Activated CD4-positive, alpha-beta T cell treated with anti-CD3 and anti-CD28 coated beads for 36 hours (primary cell): ENCODE measurements at regions not wholly inside any gene's neighbourhood (a gene's known extent, or its start where the extent isn't known, plus 50 kb on each side); places are given as distances from the start of the nearest gene placed in this dataset.

ENCODE experiments used
- ATAC-seq: fragments of 200-7000 bp; cut with Tn5 transposase; one replicate; pipeline ENCODE4 v1.10.0; 2021; ENCODE audit warnings: mild to moderate bottlenecking, moderate library complexity
- CTCF ChIA-PET: fragments of 350-600 bp; sonication (Branson Sonifier 250); formaldehyde crosslinking; loops from one replicate; lab custom pipeline; 2021; ENCODE audit warnings: antibody characterized with exemption; lab: Charles Lee
- POLR2A ChIA-PET: fragments of 350-600 bp; sonication (Branson Sonifier 250); formaldehyde crosslinking; loops from one replicate; lab custom pipeline; 2021; ENCODE audit warnings: antibody characterized with exemption, inconsistent platforms; lab: Charles Lee
- DNase-seq: peaks from one replicate; pipeline ENCODE4 v3.0.0-alpha.2; 2020
- H3K27ac Mint-ChIP-seq: one replicate; pipeline ENCODE4 v1.8.0; 2021; ENCODE audit warnings: mixed read lengths
- H3K27me3 Mint-ChIP-seq: one replicate; pipeline ENCODE4 v1.8.0; 2021; ENCODE audit warnings: mixed read lengths
- H3K36me3 Mint-ChIP-seq: one replicate; pipeline ENCODE4 v1.8.0; 2021; ENCODE audit warnings: low read depth, mixed read lengths
- H3K4me1 Mint-ChIP-seq: one replicate; pipeline ENCODE4 v1.8.0; 2021; ENCODE audit warnings: mixed read lengths
- H3K4me3 Mint-ChIP-seq: one replicate; pipeline ENCODE4 v1.8.0; 2021; ENCODE audit warnings: mild to moderate bottlenecking, moderate library complexity, mixed read lengths
- H3K9me3 Mint-ChIP-seq: one replicate; pipeline ENCODE4 v1.8.0; 2021; ENCODE audit warnings: low read depth, mixed read lengths
- intact Hi-C, 2 experiments: fragments of 100-400 bp; cut with DNase I in 1 of 2; cut with micrococcal nuclease in 1 of 2; formaldehyde crosslinking; loops; one replicate each; pipeline versions ENCODE4 v1.14.2 to v1.15.1; 2022 to 2024; cut with DNase I, micrococcal nuclease

DNA sequence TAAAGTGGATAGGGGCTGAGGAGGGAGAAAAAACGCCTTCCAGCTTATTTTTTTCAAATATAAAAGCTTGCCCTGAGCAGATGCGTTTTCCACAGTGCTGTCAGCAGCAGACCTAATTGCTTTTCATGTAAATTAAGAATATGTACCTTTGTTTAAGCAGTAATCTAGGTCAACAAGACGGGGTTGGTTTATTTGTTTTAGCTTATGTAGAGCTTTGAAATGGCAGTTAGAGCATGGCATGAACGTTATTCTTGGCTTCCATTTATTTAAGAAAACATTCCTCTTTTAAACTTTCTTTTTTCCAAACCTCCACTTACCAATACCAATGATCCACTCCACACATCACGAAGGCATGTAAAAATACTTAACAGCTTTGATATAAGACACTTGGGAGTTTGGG is 220.3 kb upstream of the TENM3 start:
- no peaks in the 10 kb centered on the region for H3K27me3 Mint-ChIP-seq
- H3K9me3 Mint-ChIP-seq, result peaks cover 12% of the 10 kb centered on the region
- no peak for ATAC-seq
- intact Hi-C loops, result no loop called here
- H3K36me3 Mint-ChIP-seq, result no peaks in the 10 kb centered on the region
- no peak overlapping the region for H3K4me3 Mint-ChIP-seq
- H3K4me1 Mint-ChIP-seq, result no peaks in the 10 kb centered on the region
- POLR2A ChIA-PET, result interaction anchor here (0.6 kb wide), 1 partner anchor 51 kb away, joined by 3 read pairs; no protein-coding TSS in a partner anchor
- no peak overlapping the region for H3K27ac Mint-ChIP-seq
- DNase-seq, result no peak
- CTCF ChIA-PET, result interaction anchor here (0.7 kb wide), 1 partner anchor 728 kb away, joined by 3 read pairs; no protein-coding TSS in a partner anchor

DNA sequence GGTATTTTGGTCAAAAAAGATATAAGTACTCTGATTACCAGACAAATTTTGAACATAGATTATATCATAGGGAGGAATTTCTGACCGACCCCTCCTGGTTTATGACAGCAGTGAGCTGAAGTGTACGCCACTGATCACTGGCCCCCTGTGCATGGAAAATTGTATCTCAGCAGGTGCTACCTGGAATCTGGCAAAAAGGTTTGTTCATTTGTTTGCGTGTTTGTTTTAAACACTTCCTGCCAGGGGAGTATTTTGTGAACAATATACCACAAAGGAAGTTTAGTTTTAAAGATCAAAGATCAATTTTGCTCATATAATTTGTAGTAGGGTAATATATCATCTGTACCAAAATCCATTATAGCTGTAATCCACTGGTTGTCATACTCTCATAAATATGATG is 219.7 kb upstream of the TENM3 start:
- no peak overlapping the region for H3K27ac Mint-ChIP-seq
- intact Hi-C loops, result no loop called here
- no peaks in the 10 kb centered on the region for H3K4me1 Mint-ChIP-seq
- H3K9me3 Mint-ChIP-seq, result peaks cover 12% of the 10 kb centered on the region
- DNase-seq (no peak), ATAC-seq (no peak)
- H3K27me3 Mint-ChIP-seq, result no peaks in the 10 kb centered on the region
- no peaks in the 10 kb centered on the region for H3K36me3 Mint-ChIP-seq
- H3K4me3 Mint-ChIP-seq, result no peak overlapping the region
- ChIA-PET POLR2A (no interaction called here), CTCF (interaction anchor here (0.7 kb wide), 1 partner anchor 728 kb away, joined by 3 read pairs; no protein-coding TSS in a partner anchor)

DNA sequence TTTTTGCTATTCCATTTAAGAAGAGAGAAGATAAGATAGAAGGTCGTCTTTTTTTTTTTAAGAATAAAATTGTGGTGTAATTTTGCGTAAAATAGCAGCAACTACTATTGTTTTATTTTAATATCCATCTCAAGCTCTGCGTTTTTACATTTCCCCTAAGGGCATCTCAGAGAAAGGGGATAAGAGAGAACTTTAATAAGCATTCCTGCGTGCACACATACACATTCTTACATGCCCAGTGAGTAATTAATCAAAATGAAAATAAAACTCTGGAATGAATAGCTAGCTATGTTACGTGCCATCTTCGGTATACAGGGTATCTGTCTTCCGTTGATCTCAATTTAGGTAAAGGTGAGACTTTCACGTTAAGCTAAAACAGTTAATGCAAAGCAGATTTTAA is 200.3 kb upstream of the TENM3 start:
- DNase-seq (no peak), ATAC-seq (no peak)
- H3K27me3 Mint-ChIP-seq, result peaks cover 2% of the 10 kb centered on the region
- CTCF ChIA-PET, result no interaction called here
- POLR2A ChIA-PET, result no interaction called here
- no peaks in the 10 kb centered on the region for H3K36me3 Mint-ChIP-seq
- H3K4me3 Mint-ChIP-seq, result no peak overlapping the region
- peaks cover 9% of the 10 kb centered on the region for H3K9me3 Mint-ChIP-seq
- no peak overlapping the region for H3K27ac Mint-ChIP-seq
- no peaks in the 10 kb centered on the region for H3K4me1 Mint-ChIP-seq
- intact Hi-C loops, result no loop called here

DNA sequence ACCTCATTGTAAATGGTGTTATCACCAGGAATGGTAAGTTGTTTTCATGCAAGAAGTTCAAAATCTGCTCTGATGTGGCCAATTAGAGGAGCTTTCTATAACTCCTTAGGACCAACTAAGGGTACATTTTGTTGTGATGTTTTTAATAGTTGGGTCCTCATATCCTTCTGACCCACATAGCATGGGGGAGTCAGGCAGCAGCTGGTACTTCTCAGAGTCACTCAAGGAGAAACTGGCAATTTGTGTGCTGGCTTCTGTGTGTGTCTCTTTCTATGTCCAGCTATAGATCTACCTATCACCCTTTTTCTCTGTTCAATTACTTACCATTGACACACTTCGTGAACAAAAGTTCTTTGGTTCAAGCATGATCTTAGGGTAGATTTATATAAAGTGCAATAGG is 194.3 kb upstream of the TENM3 start:
- intact Hi-C loops, result no loop called here
- no peak overlapping the region for H3K4me3 Mint-ChIP-seq
- no peaks in the 10 kb centered on the region for H3K4me1 Mint-ChIP-seq
- no peaks in the 10 kb centered on the region for H3K36me3 Mint-ChIP-seq
- ChIA-PET POLR2A (no interaction called here), CTCF (no interaction called here)
- no peak overlapping the region for H3K27ac Mint-ChIP-seq
- DNase-seq (no peak), ATAC-seq (no peak)
- no peaks in the 10 kb centered on the region for H3K27me3 Mint-ChIP-seq
- H3K9me3 Mint-ChIP-seq, result peaks cover 4% of the 10 kb centered on the region

DNA sequence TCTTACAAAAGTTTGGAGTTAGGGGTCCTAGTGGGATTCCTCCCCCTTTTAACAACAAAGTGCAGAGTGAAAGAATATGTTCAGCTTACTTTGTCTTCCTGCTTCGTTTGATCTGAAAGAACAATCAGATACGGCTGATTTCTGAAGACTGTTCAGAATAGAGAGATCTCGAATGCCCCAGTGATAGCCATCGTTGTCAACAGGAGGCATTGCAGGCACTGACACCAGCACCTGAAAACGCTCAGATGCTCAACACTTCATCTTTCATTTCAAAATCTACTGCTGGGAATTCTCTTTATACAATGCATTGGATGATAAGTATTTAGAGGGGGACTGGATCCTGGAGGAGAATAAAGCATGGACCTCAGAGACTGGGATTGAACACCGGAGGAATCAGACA is 186.3 kb upstream of the TENM3 start:
- ATAC-seq, result no peak
- H3K27ac Mint-ChIP-seq, result no peak overlapping the region
- H3K36me3 Mint-ChIP-seq, result no peaks in the 10 kb centered on the region
- intact Hi-C loops, result no loop called here
- H3K27me3 Mint-ChIP-seq, result no peaks in the 10 kb centered on the region
- ChIA-PET POLR2A (no interaction called here), CTCF (no interaction called here)
- H3K9me3 Mint-ChIP-seq, result no peaks in the 10 kb centered on the region
- H3K4me1 Mint-ChIP-seq, result no peaks in the 10 kb centered on the region
- no peak overlapping the region for H3K4me3 Mint-ChIP-seq
- no peak for DNase-seq

DNA sequence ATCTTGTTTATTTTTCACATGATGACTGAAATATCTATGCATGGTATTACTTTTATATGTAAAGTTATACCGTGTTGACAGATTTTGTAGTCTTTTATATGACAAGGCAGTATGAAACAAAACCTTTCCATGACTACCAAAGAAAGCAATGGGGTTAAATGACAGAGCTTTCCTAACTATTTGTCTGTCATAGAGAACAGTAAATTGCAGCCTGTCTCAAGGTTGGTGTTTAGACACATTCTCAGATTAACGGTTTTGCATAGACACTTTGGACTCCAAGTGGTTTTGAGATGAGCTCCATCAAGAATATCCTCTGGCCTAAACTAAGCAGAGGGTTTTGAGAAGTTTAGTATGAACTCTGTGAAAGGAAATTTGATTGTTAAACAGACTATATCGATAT is 180.7 kb upstream of the TENM3 start:
- no peak overlapping the region for H3K27ac Mint-ChIP-seq
- no peaks in the 10 kb centered on the region for H3K27me3 Mint-ChIP-seq
- H3K4me1 Mint-ChIP-seq, result no peaks in the 10 kb centered on the region
- DNase-seq, result no peak
- intact Hi-C loops, result no loop called here
- ChIA-PET CTCF (no interaction called here), POLR2A (no interaction called here)
- H3K4me3 Mint-ChIP-seq, result no peak overlapping the region
- no peak for ATAC-seq
- H3K36me3 Mint-ChIP-seq, result no peaks in the 10 kb centered on the region
- peaks cover 4% of the 10 kb centered on the region for H3K9me3 Mint-ChIP-seq

DNA sequence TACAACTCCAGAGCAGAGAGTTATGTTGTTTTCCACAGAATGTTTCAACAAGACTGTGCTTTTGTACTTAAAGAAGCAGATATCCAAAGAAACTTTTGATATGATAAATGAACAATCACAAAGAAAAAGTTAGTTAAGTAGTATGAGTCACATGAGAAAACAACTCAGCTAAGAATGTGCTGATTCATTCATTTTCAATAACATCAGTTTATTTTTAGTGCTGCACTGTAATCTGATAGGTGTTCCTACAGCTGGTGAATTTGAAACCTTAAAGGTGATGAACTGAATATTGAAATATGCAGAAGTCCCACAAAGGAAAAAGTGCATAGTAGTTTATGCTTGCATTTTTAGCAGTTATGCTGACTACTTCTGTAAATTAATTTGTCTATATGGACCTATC is 180.3 kb upstream of the TENM3 start:
- POLR2A ChIA-PET, result no interaction called here
- ATAC-seq, result no peak
- intact Hi-C loops, result no loop called here
- CTCF ChIA-PET, result no interaction called here
- Mint-ChIP-seq H3K27me3 (no peaks in the 10 kb centered on the region), H3K4me1 (no peaks in the 10 kb centered on the region), H3K4me3 (no peak overlapping the region), H3K27ac (no peak overlapping the region), H3K9me3 (peaks cover 4% of the 10 kb centered on the region), H3K36me3 (no peaks in the 10 kb centered on the region)
- no peak for DNase-seq

DNA sequence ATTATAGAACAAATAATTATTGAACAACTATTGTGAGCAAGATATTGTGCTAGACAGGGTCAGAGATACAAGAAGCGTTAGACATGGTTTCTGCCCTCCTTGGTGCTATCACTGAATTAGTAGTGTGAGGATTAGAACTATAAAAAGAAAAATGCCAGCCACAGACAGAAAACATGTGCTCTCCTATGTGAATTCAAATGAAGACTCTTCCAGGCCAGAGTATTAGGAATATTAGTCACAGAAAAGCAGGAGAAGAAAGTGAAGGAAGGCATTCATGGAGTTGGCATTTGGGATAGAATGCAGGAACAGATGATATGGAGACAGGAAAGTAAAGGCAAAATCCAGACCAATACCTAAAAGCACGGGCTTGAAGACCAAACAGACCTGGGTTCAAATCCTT is 179.6 kb upstream of the TENM3 start:
- no peak for DNase-seq
- CTCF ChIA-PET, result no interaction called here
- H3K9me3 Mint-ChIP-seq, result peaks cover 4% of the 10 kb centered on the region
- H3K27ac Mint-ChIP-seq, result no peak overlapping the region
- intact Hi-C loops, result no loop called here
- H3K4me1 Mint-ChIP-seq, result no peaks in the 10 kb centered on the region
- H3K4me3 Mint-ChIP-seq, result no peak overlapping the region
- no peaks in the 10 kb centered on the region for H3K27me3 Mint-ChIP-seq
- ATAC-seq, result no peak
- POLR2A ChIA-PET, result no interaction called here
- H3K36me3 Mint-ChIP-seq, result no peaks in the 10 kb centered on the region

DNA sequence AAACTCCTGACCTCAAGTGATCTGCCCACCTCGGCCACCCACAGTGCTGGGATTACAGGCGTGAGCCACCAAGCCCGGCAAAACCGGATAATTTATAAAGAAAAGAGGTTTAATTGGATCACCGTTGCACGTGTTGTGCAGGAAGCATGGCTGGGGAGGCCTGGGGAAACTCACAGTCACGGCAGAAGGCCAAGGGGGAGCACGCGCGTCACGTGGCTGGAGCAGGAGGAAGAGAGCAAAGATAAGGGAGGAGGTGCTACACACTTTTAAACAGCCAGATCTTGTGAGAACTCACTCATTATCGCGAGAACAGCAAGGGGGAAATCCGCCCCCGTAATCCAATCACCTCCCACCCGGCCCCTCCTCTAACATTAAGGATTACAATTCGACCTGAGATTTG is 177.9 kb upstream of the TENM3 start:
- Mint-ChIP-seq H3K9me3 (peaks cover 4% of the 10 kb centered on the region), H3K27me3 (no peaks in the 10 kb centered on the region), H3K36me3 (no peaks in the 10 kb centered on the region), H3K27ac (no peak overlapping the region), H3K4me3 (no peak overlapping the region), H3K4me1 (no peaks in the 10 kb centered on the region)
- DNase-seq, result no peak
- ChIA-PET CTCF (no interaction called here), POLR2A (no interaction called here)
- intact Hi-C loops, result no loop called here
- ATAC-seq, result no peak

DNA sequence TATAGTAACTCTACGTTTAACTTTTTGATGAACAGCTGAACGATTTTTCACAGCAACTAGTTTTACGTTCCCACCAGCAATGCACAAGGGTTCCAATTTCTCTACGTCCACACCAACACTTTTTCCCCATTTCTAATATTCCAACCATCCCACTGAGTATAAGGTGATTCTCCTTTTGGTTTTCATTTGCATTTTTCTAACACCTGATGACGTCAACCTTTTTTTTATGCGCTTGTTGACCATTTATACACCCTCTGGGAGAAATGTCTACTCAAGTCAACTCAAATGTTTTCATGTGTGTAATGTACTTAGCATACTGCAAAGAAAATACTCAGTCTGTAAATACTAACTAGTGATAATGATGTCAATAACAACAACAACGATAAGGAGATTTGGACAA is 177.2 kb upstream of the TENM3 start:
- ChIA-PET CTCF (no interaction called here), POLR2A (no interaction called here)
- DNase-seq (no peak), ATAC-seq (no peak)
- Mint-ChIP-seq H3K36me3 (no peaks in the 10 kb centered on the region), H3K4me1 (no peaks in the 10 kb centered on the region), H3K9me3 (peaks cover 4% of the 10 kb centered on the region), H3K27ac (no peak overlapping the region), H3K27me3 (no peaks in the 10 kb centered on the region), H3K4me3 (no peak overlapping the region)
- intact Hi-C loops, result no loop called here

DNA sequence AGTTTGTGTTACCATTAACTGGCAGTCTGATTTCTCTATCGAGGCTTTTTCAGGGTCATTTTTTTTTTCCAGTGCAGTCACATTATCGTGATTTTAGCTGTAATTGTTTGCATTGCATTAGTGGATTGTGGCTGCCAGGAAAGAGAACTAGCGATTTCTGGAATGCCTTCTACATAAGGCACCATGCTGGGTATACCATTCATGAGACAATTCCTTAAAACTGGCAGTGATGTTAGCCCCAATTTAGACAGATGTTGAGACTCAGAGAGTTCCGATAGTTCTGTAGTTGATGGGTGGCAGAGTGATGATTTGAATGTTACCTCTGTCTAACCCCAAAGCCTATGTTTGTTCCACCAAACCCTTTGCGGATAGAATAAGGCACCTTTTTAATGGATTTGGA is 175.4 kb upstream of the TENM3 start:
- Mint-ChIP-seq H3K27me3 (no peaks in the 10 kb centered on the region), H3K36me3 (no peaks in the 10 kb centered on the region)
- POLR2A ChIA-PET, result interaction anchor here (0.6 kb wide), 1 partner anchor 624 kb away, joined by 6 read pairs; no protein-coding TSS in a partner anchor

DNA sequence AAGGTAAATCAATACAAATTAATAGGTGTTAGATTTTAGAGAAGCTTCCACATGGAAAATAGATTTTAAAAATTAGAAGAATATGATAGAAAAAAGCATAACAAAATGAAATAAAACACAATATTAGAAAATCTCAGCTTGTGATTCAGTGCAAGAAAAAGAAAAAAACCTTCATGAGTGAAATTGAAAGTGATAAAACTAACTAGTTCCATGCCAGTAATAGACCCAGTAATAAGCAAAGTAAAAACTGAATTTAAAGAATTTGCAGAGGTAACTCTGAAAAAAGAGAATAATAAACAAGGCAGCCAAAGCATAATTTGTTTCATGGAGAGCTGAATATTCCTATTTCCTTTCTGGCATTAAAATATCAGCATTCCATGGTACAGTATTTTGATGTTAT is 174.3 kb upstream of the TENM3 start:
- ATAC-seq (no peak), DNase-seq (no peak)
- H3K4me3 Mint-ChIP-seq, result no peak overlapping the region
- H3K36me3 Mint-ChIP-seq, result no peaks in the 10 kb centered on the region
- peaks cover 11% of the 10 kb centered on the region for H3K9me3 Mint-ChIP-seq
- POLR2A ChIA-PET, result no interaction called here
- intact Hi-C loops, result no loop called here
- CTCF ChIA-PET, result no interaction called here
- H3K4me1 Mint-ChIP-seq, result no peaks in the 10 kb centered on the region
- no peaks in the 10 kb centered on the region for H3K27me3 Mint-ChIP-seq
- H3K27ac Mint-ChIP-seq, result no peak overlapping the region

More for the DNA sequence above, 175.4 kb upstream of the TENM3 start:
- Mint-ChIP-seq H3K4me3 (no peak overlapping the region), H3K27ac (no peak overlapping the region), H3K4me1 (no peaks in the 10 kb centered on the region), H3K9me3 (peaks cover 9% of the 10 kb centered on the region)
- intact Hi-C loops, result no loop called here
- no peak for ATAC-seq
- CTCF ChIA-PET, result no interaction called here
- DNase-seq, result no peak

DNA sequence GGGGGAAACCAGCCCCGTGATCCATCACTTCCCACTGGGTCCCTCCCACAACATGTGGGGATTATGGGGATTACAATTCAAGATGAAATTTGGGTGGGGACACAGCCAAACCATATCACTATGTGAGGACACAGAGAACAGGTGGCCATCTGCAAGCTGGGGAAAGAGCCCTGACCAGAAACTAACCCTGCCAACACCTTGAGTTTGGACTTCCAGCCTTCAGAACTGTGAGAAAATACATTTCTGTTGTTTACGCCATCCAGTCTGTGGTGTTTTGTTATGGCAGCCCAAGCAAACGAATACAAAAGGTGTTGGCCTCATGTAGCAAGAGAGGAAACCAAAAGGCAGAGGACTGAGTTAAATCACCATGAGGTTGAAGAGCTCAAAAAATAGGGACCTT is 169.9 kb upstream of the TENM3 start:
- Mint-ChIP-seq H3K27me3 (no peaks in the 10 kb centered on the region), H3K27ac (no peak overlapping the region), H3K36me3 (no peaks in the 10 kb centered on the region), H3K4me1 (no peaks in the 10 kb centered on the region), H3K9me3 (peaks cover 11% of the 10 kb centered on the region), H3K4me3 (no peak overlapping the region)
- CTCF ChIA-PET, result no interaction called here
- DNase-seq (no peak), ATAC-seq (no peak)
- intact Hi-C loops, result no loop called here
- POLR2A ChIA-PET, result no interaction called here
